GM23338 (cell line): ENCODE measurements at regions not wholly inside any gene's neighbourhood (a gene's known extent, or its start where the extent isn't known, plus 50 kb on each side); places are given as distances from the start of the nearest gene placed in this dataset.

Experiments used
- ATAC-seq: fragments of 200-7000 bp; cut with Tn5 transposase; 3 replicates; pipeline ENCODE4 v1.9.1; 2020
- DNase-seq: peaks from one replicate; pipeline ENCODE4 v3.0.0-alpha.2; 2015; ENCODE audit warnings: low spot score
- H2AFZ ChIP-seq: fragments of 200-600 bp; sonication (generic); 2 replicates; pipeline ENCODE4 v1.8.0; 2016; ENCODE audit warnings: antibody characterized with exemption, mild to moderate bottlenecking, moderate library complexity
- H3F3A ChIP-seq: fragments of 200-600 bp; sonication (generic); replicated peaks from 2 replicates; pipeline ENCODE4 v1.8.0; 2017; ENCODE audit warnings: antibody characterized with exemption, mixed run types, low read depth
- H3K27ac ChIP-seq: fragments of 200-600 bp; sonication (generic); 2 replicates; pipeline ENCODE4 v1.6.1; 2016; ENCODE audit warnings: low read depth
- H3K27me3 ChIP-seq: fragments of 200-600 bp; sonication (generic); 2 replicates; pipeline ENCODE4 v1.8.0; 2016; ENCODE audit warnings: mild to moderate bottlenecking, mixed run types, moderate library complexity; ENCODE audit not compliant: insufficient read depth
- H3K36me3 ChIP-seq: fragments of 200-600 bp; sonication (generic); 2 replicates; pipeline ENCODE4 v1.8.0; 2016; ENCODE audit warnings: mild to moderate bottlenecking; ENCODE audit not compliant: insufficient read depth
- H3K4me1 ChIP-seq: fragments of 200-600 bp; sonication (generic); 2 replicates; pipeline ENCODE4 v1.8.0; 2016; ENCODE audit warnings: mild to moderate bottlenecking, moderate library complexity; ENCODE audit not compliant: insufficient read depth
- H3K4me2 ChIP-seq: fragments of 200-600 bp; sonication (generic); 2 replicates; pipeline ENCODE4 v1.7.1; 2017; ENCODE audit warnings: mixed run types
- H3K4me3 ChIP-seq: fragments of 200-600 bp; sonication (generic); 2 replicates; pipeline ENCODE4 v1.6.1; 2016; ENCODE audit warnings: mixed run types
- H3K79me2 ChIP-seq: fragments of 200-600 bp; sonication (generic); replicated peaks from 2 replicates; pipeline ENCODE4 v1.8.0; 2017; ENCODE audit warnings: mild to moderate bottlenecking; ENCODE audit not compliant: insufficient read depth
- H3K9me2 ChIP-seq: fragments of 200-600 bp; sonication (generic); 2 replicates; pipeline ENCODE4 v1.8.0; 2017; ENCODE audit not compliant: insufficient read depth
- H4K20me1 ChIP-seq: fragments of 200-600 bp; sonication (generic); replicated peaks from 2 replicates; pipeline ENCODE4 v1.8.0; 2017; ENCODE audit warnings: mild to moderate bottlenecking; ENCODE audit not compliant: insufficient read depth
- H3K27ac Mint-ChIP-seq: 2 replicates; pipeline ENCODE4 v1.8.0; 2020; ENCODE audit warnings: inconsistent platforms, mild to moderate bottlenecking, moderate library complexity, mixed read lengths
- H3K27me3 Mint-ChIP-seq: 3 replicates; pipeline ENCODE4 v1.8.0; 2022; ENCODE audit warnings: low read depth, mild to moderate bottlenecking, moderate library complexity, mixed read lengths, inconsistent platforms; ENCODE audit not compliant: insufficient read depth, poor library complexity
- H3K36me3 Mint-ChIP-seq: 3 replicates; pipeline ENCODE4 v1.8.0; 2021; ENCODE audit warnings: low read depth, mild to moderate bottlenecking, inconsistent platforms, moderate library complexity, mixed read lengths
- H3K4me1 Mint-ChIP-seq: 3 replicates; pipeline ENCODE4 v1.8.0; 2020; ENCODE audit warnings: mild to moderate bottlenecking, inconsistent platforms, mixed read lengths
- H3K4me3 Mint-ChIP-seq: 3 replicates; pipeline ENCODE4 v1.8.0; 2021; ENCODE audit warnings: moderate library complexity, mild to moderate bottlenecking, inconsistent platforms, mixed read lengths
- H3K9me3 Mint-ChIP-seq: 3 replicates; pipeline ENCODE4 v1.8.0; 2020; ENCODE audit warnings: moderate library complexity, mild to moderate bottlenecking, inconsistent platforms, mixed read lengths
- CREB1 ChIP-seq: fragments of 250-450 bp; sonication (Bioruptor Pico); IDR thresholded peaks from 2 replicates; pipeline ENCODE4 v1.5.0; 2020; ENCODE audit warnings: low read depth, mild to moderate bottlenecking, moderate library complexity
- EZH2 ChIP-seq: fragments of 200-600 bp; sonication (generic); IDR thresholded peaks from one replicate; pipeline ENCODE4 v1.8.0; 2017; ENCODE audit warnings: antibody characterized with exemption, mild to moderate bottlenecking, low read depth; ENCODE audit not compliant: unreplicated experiment
- EZH2phosphoT487 ChIP-seq: fragments of 200-600 bp; sonication (generic); IDR thresholded peaks from one replicate; pipeline ENCODE4 v1.8.1; 2018; ENCODE audit warnings: antibody characterized with exemption; ENCODE audit not compliant: unreplicated experiment
- JUNB ChIP-seq: IDR thresholded peaks from one replicate; pipeline ENCODE4 v1.6.1; 2016; ENCODE audit warnings: antibody characterized with exemption; ENCODE audit not compliant: unreplicated experiment
- NANOG ChIP-seq: IDR thresholded peaks from 2 replicates; pipeline ENCODE4 v1.6.1; 2016; ENCODE audit warnings: antibody characterized with exemption, borderline replicate concordance
- POLR2AphosphoS5 ChIP-seq: IDR thresholded peaks from 2 replicates; pipeline ENCODE4 v1.6.1; 2016; ENCODE audit warnings: antibody characterized with exemption, low read depth
- STAT1 ChIP-seq: IDR thresholded peaks from one replicate; pipeline ENCODE4 v1.6.1; 2016; ENCODE audit warnings: antibody characterized with exemption; ENCODE audit not compliant: unreplicated experiment
- ZNF114 ChIP-seq: fragments of 250-450 bp; sonication (Bioruptor Pico); IDR thresholded peaks from 2 replicates; pipeline ENCODE4 v1.5.0; 2020; ENCODE audit warnings: mild to moderate bottlenecking, moderate library complexity
- ZNF331 ChIP-seq: fragments of 250-450 bp; sonication (Bioruptor Pico); IDR thresholded peaks from 2 replicates; pipeline ENCODE4 v1.5.0; 2020; ENCODE audit warnings: low read depth, mild to moderate bottlenecking, moderate library complexity
- TF ChIP-seq, protein P1 (sequence below): fragments of 250-450 bp; sonication (Bioruptor Pico); IDR thresholded peaks from 2 replicates; pipeline ENCODE4 v1.5.0; 2020; ENCODE audit warnings: mild to moderate bottlenecking, moderate library complexity
- TF ChIP-seq, protein P2 (sequence below), 2 experiments: fragments of 200-600 bp in 1 of 2; sonication (generic) in 1 of 2; conservative IDR thresholded peaks; 2 replicates each; pipeline versions ENCODE4 v1.5.1 to v1.6.1; 2016 to 2017; ENCODE audit warnings: antibody characterized with exemption in 2 of 2, low read depth in 2 of 2, mild to moderate bottlenecking in 2 of 2, moderate library complexity in 1 of 2
- TF ChIP-seq, protein P3 (sequence below): IDR thresholded peaks from 2 replicates; pipeline ENCODE4 v1.6.1; 2016; ENCODE audit warnings: antibody characterized with exemption
- TF ChIP-seq, protein P4 (sequence below): IDR thresholded peaks from one replicate; pipeline ENCODE4 v1.6.1; 2018; ENCODE audit warnings: antibody characterized with exemption; ENCODE audit not compliant: unreplicated experiment

GRCh38 chr13:86318450-86318849 lies 519.2 kb upstream of the SLITRK6 start:
- Histone ChIP-seq H3K4me2 (no peak overlapping the region), H4K20me1 (no peaks in the 10 kb centered on the region), H3K27me3 (no peaks in the 10 kb centered on the region), H3K79me2 (no peaks in the 10 kb centered on the region), H2AFZ (no peak overlapping the region), H3K36me3 (no peaks in the 10 kb centered on the region), H3K9me2 (no peaks in the 10 kb centered on the region), H3K4me1 (no peaks in the 10 kb centered on the region), H3K27ac (no peak overlapping the region), H3K4me3 (no peak overlapping the region), H3F3A (no peaks in the 10 kb centered on the region)
- Mint-ChIP-seq H3K36me3 (no peaks in the 10 kb centered on the region), H3K27me3 (no peaks in the 10 kb centered on the region), H3K4me1 (no peaks in the 10 kb centered on the region), H3K4me3 (no peak overlapping the region), H3K9me3 (0 out of 3 replicates have a peak, but pooled peaks cover 3% of the 10 kb centered on the region), H3K27ac (no peak overlapping the region)
- TF ChIP-seq, protein P1, sequence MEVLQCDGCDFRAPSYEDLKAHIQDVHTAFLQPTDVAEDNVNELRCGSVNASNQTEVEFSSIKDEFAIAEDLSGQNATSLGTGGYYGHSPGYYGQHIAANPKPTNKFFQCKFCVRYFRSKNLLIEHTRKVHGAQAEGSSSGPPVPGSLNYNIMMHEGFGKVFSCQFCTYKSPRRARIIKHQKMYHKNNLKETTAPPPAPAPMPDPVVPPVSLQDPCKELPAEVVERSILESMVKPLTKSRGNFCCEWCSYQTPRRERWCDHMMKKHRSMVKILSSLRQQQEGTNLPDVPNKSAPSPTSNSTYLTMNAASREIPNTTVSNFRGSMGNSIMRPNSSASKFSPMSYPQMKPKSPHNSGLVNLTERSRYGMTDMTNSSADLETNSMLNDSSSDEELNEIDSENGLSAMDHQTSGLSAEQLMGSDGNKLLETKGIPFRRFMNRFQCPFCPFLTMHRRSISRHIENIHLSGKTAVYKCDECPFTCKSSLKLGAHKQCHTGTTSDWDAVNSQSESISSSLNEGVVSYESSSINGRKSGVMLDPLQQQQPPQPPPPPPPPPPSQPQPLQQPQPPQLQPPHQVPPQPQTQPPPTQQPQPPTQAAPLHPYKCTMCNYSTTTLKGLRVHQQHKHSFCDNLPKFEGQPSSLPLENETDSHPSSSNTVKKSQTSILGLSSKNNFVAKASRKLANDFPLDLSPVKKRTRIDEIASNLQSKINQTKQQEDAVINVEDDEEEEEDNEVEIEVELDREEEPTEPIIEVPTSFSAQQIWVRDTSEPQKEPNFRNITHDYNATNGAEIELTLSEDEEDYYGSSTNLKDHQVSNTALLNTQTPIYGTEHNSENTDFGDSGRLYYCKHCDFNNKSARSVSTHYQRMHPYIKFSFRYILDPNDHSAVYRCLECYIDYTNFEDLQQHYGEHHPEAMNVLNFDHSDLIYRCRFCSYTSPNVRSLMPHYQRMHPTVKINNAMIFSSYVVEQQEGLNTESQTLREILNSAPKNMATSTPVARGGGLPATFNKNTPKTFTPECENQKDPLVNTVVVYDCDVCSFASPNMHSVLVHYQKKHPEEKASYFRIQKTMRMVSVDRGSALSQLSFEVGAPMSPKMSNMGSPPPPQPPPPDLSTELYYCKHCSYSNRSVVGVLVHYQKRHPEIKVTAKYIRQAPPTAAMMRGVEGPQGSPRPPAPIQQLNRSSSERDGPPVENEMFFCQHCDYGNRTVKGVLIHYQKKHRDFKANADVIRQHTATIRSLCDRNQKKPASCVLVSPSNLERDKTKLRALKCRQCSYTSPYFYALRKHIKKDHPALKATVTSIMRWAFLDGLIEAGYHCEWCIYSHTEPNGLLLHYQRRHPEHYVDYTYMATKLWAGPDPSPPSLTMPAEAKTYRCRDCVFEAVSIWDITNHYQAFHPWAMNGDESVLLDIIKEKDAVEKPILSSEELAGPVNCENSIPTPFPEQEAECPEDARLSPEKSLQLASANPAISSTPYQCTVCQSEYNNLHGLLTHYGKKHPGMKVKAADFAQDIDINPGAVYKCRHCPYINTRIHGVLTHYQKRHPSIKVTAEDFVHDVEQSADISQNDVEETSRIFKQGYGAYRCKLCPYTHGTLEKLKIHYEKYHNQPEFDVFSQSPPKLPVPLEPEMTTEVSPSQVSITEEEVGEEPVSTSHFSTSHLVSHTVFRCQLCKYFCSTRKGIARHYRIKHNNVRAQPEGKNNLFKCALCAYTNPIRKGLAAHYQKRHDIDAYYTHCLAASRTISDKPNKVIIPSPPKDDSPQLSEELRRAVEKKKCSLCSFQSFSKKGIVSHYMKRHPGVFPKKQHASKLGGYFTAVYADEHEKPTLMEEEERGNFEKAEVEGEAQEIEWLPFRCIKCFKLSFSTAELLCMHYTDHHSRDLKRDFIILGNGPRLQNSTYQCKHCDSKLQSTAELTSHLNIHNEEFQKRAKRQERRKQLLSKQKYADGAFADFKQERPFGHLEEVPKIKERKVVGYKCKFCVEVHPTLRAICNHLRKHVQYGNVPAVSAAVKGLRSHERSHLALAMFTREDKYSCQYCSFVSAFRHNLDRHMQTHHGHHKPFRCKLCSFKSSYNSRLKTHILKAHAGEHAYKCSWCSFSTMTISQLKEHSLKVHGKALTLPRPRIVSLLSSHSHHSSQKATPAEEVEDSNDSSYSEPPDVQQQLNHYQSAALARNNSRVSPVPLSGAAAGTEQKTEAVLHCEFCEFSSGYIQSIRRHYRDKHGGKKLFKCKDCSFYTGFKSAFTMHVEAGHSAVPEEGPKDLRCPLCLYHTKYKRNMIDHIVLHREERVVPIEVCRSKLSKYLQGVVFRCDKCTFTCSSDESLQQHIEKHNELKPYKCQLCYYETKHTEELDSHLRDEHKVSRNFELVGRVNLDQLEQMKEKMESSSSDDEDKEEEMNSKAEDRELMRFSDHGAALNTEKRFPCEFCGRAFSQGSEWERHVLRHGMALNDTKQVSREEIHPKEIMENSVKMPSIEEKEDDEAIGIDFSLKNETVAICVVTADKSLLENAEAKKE (CRISPR knock-in tag) = no peak
- no peak for TF ChIP-seq ZNF114 (CRISPR knock-in tag)
- TF ChIP-seq ZNF331 (CRISPR knock-in tag) = no peak
- no peak for TF ChIP-seq JUNB
- no peak for TF ChIP-seq CREB1 (CRISPR knock-in tag)
- TF ChIP-seq POLR2AphosphoS5 = no peak
- TF ChIP-seq EZH2 = no peak
- TF ChIP-seq, protein P2, sequence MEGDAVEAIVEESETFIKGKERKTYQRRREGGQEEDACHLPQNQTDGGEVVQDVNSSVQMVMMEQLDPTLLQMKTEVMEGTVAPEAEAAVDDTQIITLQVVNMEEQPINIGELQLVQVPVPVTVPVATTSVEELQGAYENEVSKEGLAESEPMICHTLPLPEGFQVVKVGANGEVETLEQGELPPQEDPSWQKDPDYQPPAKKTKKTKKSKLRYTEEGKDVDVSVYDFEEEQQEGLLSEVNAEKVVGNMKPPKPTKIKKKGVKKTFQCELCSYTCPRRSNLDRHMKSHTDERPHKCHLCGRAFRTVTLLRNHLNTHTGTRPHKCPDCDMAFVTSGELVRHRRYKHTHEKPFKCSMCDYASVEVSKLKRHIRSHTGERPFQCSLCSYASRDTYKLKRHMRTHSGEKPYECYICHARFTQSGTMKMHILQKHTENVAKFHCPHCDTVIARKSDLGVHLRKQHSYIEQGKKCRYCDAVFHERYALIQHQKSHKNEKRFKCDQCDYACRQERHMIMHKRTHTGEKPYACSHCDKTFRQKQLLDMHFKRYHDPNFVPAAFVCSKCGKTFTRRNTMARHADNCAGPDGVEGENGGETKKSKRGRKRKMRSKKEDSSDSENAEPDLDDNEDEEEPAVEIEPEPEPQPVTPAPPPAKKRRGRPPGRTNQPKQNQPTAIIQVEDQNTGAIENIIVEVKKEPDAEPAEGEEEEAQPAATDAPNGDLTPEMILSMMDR (conservative IDR thresholded peaks at IDR 0.05; ENCODE audit: low read depth in 2 of 2) = no peak
- TF ChIP-seq, protein P3, sequence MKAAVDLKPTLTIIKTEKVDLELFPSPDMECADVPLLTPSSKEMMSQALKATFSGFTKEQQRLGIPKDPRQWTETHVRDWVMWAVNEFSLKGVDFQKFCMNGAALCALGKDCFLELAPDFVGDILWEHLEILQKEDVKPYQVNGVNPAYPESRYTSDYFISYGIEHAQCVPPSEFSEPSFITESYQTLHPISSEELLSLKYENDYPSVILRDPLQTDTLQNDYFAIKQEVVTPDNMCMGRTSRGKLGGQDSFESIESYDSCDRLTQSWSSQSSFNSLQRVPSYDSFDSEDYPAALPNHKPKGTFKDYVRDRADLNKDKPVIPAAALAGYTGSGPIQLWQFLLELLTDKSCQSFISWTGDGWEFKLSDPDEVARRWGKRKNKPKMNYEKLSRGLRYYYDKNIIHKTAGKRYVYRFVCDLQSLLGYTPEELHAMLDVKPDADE = no peak
- TF ChIP-seq, protein P4, sequence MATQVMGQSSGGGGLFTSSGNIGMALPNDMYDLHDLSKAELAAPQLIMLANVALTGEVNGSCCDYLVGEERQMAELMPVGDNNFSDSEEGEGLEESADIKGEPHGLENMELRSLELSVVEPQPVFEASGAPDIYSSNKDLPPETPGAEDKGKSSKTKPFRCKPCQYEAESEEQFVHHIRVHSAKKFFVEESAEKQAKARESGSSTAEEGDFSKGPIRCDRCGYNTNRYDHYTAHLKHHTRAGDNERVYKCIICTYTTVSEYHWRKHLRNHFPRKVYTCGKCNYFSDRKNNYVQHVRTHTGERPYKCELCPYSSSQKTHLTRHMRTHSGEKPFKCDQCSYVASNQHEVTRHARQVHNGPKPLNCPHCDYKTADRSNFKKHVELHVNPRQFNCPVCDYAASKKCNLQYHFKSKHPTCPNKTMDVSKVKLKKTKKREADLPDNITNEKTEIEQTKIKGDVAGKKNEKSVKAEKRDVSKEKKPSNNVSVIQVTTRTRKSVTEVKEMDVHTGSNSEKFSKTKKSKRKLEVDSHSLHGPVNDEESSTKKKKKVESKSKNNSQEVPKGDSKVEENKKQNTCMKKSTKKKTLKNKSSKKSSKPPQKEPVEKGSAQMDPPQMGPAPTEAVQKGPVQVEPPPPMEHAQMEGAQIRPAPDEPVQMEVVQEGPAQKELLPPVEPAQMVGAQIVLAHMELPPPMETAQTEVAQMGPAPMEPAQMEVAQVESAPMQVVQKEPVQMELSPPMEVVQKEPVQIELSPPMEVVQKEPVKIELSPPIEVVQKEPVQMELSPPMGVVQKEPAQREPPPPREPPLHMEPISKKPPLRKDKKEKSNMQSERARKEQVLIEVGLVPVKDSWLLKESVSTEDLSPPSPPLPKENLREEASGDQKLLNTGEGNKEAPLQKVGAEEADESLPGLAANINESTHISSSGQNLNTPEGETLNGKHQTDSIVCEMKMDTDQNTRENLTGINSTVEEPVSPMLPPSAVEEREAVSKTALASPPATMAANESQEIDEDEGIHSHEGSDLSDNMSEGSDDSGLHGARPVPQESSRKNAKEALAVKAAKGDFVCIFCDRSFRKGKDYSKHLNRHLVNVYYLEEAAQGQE = no peak
- TF ChIP-seq STAT1 = no peak
- TF ChIP-seq EZH2phosphoT487 = no peak
- TF ChIP-seq NANOG = no peak
- DNase-seq = no peak
- no peak for ATAC-seq
